ENCODE measurements at regions not wholly inside any gene's neighbourhood (a gene's known extent, or its start where the extent isn't known, plus 50 kb on each side); places are given as distances from the start of the nearest gene placed in this dataset.

- Mint-ChIP-seq H3K27me3 (ENCODE audit: unreplicated experiment) (peaks cover 5% of the 10 kb centered on the region), H3K36me3 (ENCODE audit: low read depth, unreplicated experiment) (no peaks in the 10 kb centered on the region), H3K9me3 (ENCODE audit: unreplicated experiment) (no peaks in the 10 kb centered on the region), H3K27ac (ENCODE audit: unreplicated experiment) (no peak overlapping the region), H3K4me3 (ENCODE audit: unreplicated experiment) (no peak overlapping the region), H3K4me1 (ENCODE audit: unreplicated experiment) (no peaks in the 10 kb centered on the region)
- DNase-seq (ENCODE audit: low spot score) = no peak
- TF ChIP-seq, protein P1, sequence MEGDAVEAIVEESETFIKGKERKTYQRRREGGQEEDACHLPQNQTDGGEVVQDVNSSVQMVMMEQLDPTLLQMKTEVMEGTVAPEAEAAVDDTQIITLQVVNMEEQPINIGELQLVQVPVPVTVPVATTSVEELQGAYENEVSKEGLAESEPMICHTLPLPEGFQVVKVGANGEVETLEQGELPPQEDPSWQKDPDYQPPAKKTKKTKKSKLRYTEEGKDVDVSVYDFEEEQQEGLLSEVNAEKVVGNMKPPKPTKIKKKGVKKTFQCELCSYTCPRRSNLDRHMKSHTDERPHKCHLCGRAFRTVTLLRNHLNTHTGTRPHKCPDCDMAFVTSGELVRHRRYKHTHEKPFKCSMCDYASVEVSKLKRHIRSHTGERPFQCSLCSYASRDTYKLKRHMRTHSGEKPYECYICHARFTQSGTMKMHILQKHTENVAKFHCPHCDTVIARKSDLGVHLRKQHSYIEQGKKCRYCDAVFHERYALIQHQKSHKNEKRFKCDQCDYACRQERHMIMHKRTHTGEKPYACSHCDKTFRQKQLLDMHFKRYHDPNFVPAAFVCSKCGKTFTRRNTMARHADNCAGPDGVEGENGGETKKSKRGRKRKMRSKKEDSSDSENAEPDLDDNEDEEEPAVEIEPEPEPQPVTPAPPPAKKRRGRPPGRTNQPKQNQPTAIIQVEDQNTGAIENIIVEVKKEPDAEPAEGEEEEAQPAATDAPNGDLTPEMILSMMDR (IDR thresholded peaks at IDR 0.05; ENCODE audit: unreplicated experiment) = no peak
Observed at GRCh38 chr6:14047151-14047740, 70.3 kb upstream of the CD83 start.

DNA sequence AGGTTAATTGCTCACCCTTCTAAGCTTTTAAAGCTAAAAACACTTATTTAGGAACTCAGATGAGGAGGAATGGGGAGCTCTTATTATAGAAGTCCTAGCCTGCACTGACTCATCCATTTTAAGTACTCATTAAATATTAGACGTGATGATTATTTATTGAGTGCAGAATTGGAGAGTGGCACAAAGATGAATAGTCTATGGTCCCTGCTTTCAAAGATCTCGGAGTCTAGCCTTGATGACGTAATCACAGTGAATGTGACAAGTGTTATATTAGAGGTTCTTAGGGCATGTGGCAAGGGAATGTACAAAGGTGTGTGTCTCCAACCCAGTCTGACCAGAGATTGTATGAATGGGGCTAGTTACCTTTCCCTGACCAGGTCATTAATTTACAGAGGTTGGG, 68.7 kb upstream of the CD83 start:
- Mint-ChIP-seq H3K27me3 (ENCODE audit: unreplicated experiment) (peaks cover 3% of the 10 kb centered on the region), H3K27ac (ENCODE audit: unreplicated experiment) (no peak overlapping the region), H3K9me3 (ENCODE audit: unreplicated experiment) (no peaks in the 10 kb centered on the region), H3K4me3 (ENCODE audit: unreplicated experiment) (no peak overlapping the region), H3K4me1 (ENCODE audit: unreplicated experiment) (no peaks in the 10 kb centered on the region), H3K36me3 (ENCODE audit: low read depth, unreplicated experiment) (no peaks in the 10 kb centered on the region)
- DNase-seq (ENCODE audit: low spot score) = no peak
- TF ChIP-seq, protein P1 (IDR thresholded peaks at IDR 0.05; ENCODE audit: unreplicated experiment) = no peak

DNA sequence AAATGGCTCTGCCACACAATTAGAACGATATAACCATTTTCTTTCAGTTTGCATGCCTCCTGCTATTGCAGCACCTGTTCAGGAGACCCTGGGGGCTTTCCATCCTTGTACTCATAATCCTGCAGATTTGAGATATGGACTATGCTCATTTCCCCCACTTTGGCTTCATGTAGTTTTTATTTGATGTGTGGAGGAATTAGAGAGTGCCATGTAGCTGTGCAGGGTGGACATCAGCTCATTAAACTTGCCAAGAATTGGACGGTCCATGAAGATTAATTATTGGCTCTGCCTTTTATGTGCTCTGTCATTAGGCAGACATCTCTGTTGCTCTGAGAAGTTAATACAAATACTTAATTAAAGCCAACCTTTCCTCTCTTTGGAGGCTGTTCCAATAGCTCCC, 66.2 kb upstream of the CD83 start:
- H3K4me1 Mint-ChIP-seq (ENCODE audit: unreplicated experiment) = no peaks in the 10 kb centered on the region
- no peaks in the 10 kb centered on the region for H3K9me3 Mint-ChIP-seq (ENCODE audit: unreplicated experiment)
- no peak for DNase-seq (ENCODE audit: low spot score)
- H3K27ac Mint-ChIP-seq (ENCODE audit: unreplicated experiment) = no peak overlapping the region
- H3K4me3 Mint-ChIP-seq (ENCODE audit: unreplicated experiment) = no peak overlapping the region
- H3K36me3 Mint-ChIP-seq (ENCODE audit: low read depth, unreplicated experiment) = no peaks in the 10 kb centered on the region
- peaks cover 3% of the 10 kb centered on the region for H3K27me3 Mint-ChIP-seq (ENCODE audit: unreplicated experiment)
- TF ChIP-seq, protein P1 (IDR thresholded peaks at IDR 0.05; ENCODE audit: unreplicated experiment) = no peak

DNA sequence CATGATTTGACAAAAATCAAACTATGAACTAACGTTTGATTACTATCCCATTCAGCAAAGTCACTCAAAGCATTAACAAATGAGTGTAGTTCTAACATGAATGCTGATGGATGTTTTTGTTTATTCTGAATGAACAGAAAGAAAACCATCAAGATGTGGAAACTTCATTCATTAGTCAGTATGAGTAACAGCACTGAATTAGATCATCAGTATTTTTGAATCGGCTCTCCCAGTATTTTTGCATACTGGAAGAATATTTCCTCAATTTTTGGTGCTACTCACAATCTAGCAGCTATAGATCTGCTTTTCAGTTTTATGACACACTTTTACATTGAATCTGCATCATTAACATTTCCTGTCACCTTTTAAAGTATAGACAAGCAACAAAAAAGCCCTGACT, 63.8 kb upstream of the CD83 start:
- Mint-ChIP-seq H3K4me3 (ENCODE audit: unreplicated experiment) (no peak overlapping the region), H3K36me3 (ENCODE audit: low read depth, unreplicated experiment) (no peaks in the 10 kb centered on the region), H3K9me3 (ENCODE audit: unreplicated experiment) (no peaks in the 10 kb centered on the region), H3K4me1 (ENCODE audit: unreplicated experiment) (no peaks in the 10 kb centered on the region), H3K27ac (ENCODE audit: unreplicated experiment) (no peak overlapping the region), H3K27me3 (ENCODE audit: unreplicated experiment) (peaks cover 5% of the 10 kb centered on the region)
- no peak for DNase-seq (ENCODE audit: low spot score)
- TF ChIP-seq, protein P1 (IDR thresholded peaks at IDR 0.05; ENCODE audit: unreplicated experiment) = no peak

- Mint-ChIP-seq H3K27ac (ENCODE audit: unreplicated experiment) (no peak overlapping the region), H3K9me3 (ENCODE audit: unreplicated experiment) (no peaks in the 10 kb centered on the region), H3K36me3 (ENCODE audit: low read depth, unreplicated experiment) (no peaks in the 10 kb centered on the region), H3K4me1 (ENCODE audit: unreplicated experiment) (no peaks in the 10 kb centered on the region), H3K27me3 (ENCODE audit: unreplicated experiment) (peaks cover 2% of the 10 kb centered on the region), H3K4me3 (ENCODE audit: unreplicated experiment) (no peak overlapping the region)
- no peak for DNase-seq (ENCODE audit: low spot score)
- TF ChIP-seq, protein P1 (IDR thresholded peaks at IDR 0.05; ENCODE audit: unreplicated experiment) = no peak
Observed at GRCh38 chr6:14055541-14055940, 62.0 kb upstream of the CD83 start.
